ENCODE measurements at regions not wholly inside any gene's neighbourhood (a gene's known extent, or its start where the extent isn't known, plus 50 kb on each side); places are given as distances from the start of the nearest gene placed in this dataset.

GRCh38 chr12:132389526-132390286 lies 60.3 kb upstream of the GALNT9 start:
- ATAC-seq = no peak
- TF ChIP-seq ARNTL (CRISPR knock-in tag; IDR thresholded peaks at IDR 0.05; ENCODE audit: borderline replicate concordance, low read depth) (no peak), ISL1 (CRISPR knock-in tag; IDR thresholded peaks at IDR 0.05) (no peak), TOX (CRISPR knock-in tag; IDR thresholded peaks at IDR 0.05; ENCODE audit: borderline replicate concordance) (no peak), ZFP30 (CRISPR knock-in tag; IDR thresholded peaks at IDR 0.05) (no peak), ZNF8 (CRISPR knock-in tag; IDR thresholded peaks at IDR 0.05) (no peak), CREB5 (CRISPR knock-in tag; IDR thresholded peaks at IDR 0.05; ENCODE audit: low read depth) (no peak), PATZ1 (CRISPR knock-in tag; IDR thresholded peaks at IDR 0.05; ENCODE audit: borderline replicate concordance) (no peak), SNAI2 (CRISPR knock-in tag; IDR thresholded peaks at IDR 0.05) (no peak), RARB (CRISPR knock-in tag; IDR thresholded peaks at IDR 0.05) (no peak), CSRNP3 (CRISPR knock-in tag; IDR thresholded peaks at IDR 0.05) (no peak), ZC3H10 (CRISPR knock-in tag; IDR thresholded peaks at IDR 0.05) (no peak), GLIS3 (CRISPR knock-in tag; IDR thresholded peaks at IDR 0.05) (no peak), OSR1 (CRISPR knock-in tag; IDR thresholded peaks at IDR 0.05) (no peak), TSHZ2 (CRISPR knock-in tag; IDR thresholded peaks at IDR 0.05) (no peak), BACH2 (CRISPR knock-in tag; IDR thresholded peaks at IDR 0.05; ENCODE audit: borderline replicate concordance) (no peak), ESRRG (CRISPR knock-in tag; IDR thresholded peaks at IDR 0.05) (no peak), CSDC2 (CRISPR knock-in tag; IDR thresholded peaks at IDR 0.05) (no peak), ZFP3 (CRISPR knock-in tag; IDR thresholded peaks at IDR 0.05) (no peak), ZNF70 (CRISPR knock-in tag; IDR thresholded peaks at IDR 0.05) (no peak), ZNF565 (CRISPR knock-in tag; conservative IDR thresholded peaks at IDR 0.05; ENCODE audit: low read depth) (no peak)

- no peak for TF ChIP-seq ZFP3 (CRISPR knock-in tag; IDR thresholded peaks at IDR 0.05)
- TF ChIP-seq RARB (CRISPR knock-in tag; IDR thresholded peaks at IDR 0.05) = no peak
- TF ChIP-seq POU6F1 (CRISPR knock-in tag; IDR thresholded peaks at IDR 0.05; ENCODE audit: borderline replicate concordance, low read depth) = no peak
- no peak for TF ChIP-seq PATZ1 (CRISPR knock-in tag; IDR thresholded peaks at IDR 0.05; ENCODE audit: borderline replicate concordance)
- no peak for TF ChIP-seq ZNF70 (CRISPR knock-in tag; IDR thresholded peaks at IDR 0.05)
- TF ChIP-seq OSR1 (CRISPR knock-in tag; IDR thresholded peaks at IDR 0.05) = no peak
- TF ChIP-seq TCF4 (CRISPR knock-in tag; IDR thresholded peaks at IDR 0.05; ENCODE audit: borderline replicate concordance) = no peak
Measured at GRCh38 chr12:132389026-132389425, 59.6 kb upstream of the GALNT9 start.

More at GRCh38 chr12:132389026-132389425, 59.6 kb upstream of the GALNT9 start:
- ATAC-seq = no peak

All from SK-N-SH treated with all-trans-retinoic acid at 6 μM for 48 hours (cell line).